H1 (cell line): ENCODE measurements at regions not wholly inside any gene's neighbourhood (a gene's known extent, or its start where the extent isn't known, plus 50 kb on each side); places are given as distances from the start of the nearest gene placed in this dataset.

Source experiments
- CTCF ChIA-PET: fragments of 300-600 bp; sonication (Branson Sonifier 250); formaldehyde crosslinking; loops from one replicate; lab custom pipeline; 2021; ENCODE audit not compliant: partially characterized antibody; lab: Charles Lee
- POLR2A ChIA-PET: fragments of 300-600 bp; sonication (Branson Sonifier 250); formaldehyde crosslinking; loops from one replicate; lab custom pipeline; 2021; ENCODE audit warnings: inconsistent platforms; ENCODE audit not compliant: partially characterized antibody; lab: Charles Lee
- DNase-seq, 2 experiments: peaks; one replicate each; pipeline versions ENCODE4 v3.0.0 to v3.0.0-alpha.2; 2010 to 2022; ENCODE audit warnings: low spot score in 2 of 2, low read depth in 1 of 2, mixed read lengths in 1 of 2
- FAIRE-seq: peaks from 2 replicates; lab custom pipeline; 2011; peaks lifted over from hg19 to GRCh38; lab: Jason Lieb, UNC
- H2AFZ ChIP-seq: 2 replicates; pipeline ENCODE4 v1.8.1; 2012; ENCODE audit warnings: low read length, inconsistent platforms
- H2AK5ac ChIP-seq: 2 replicates; pipeline ENCODE4 v1.6.1; 2013; ENCODE audit warnings: low read depth, low read length
- H2BK120ac ChIP-seq: replicated peaks from 2 replicates; pipeline ENCODE3; 2013; ENCODE audit warnings: low read depth, low read length, inconsistent platforms
- H2BK12ac ChIP-seq: 2 replicates; pipeline ENCODE4 v1.6.1; 2013; ENCODE audit warnings: low read depth, low read length
- H2BK15ac ChIP-seq: 2 replicates; pipeline ENCODE4 v1.6.1; 2013; ENCODE audit warnings: low read length
- H2BK20ac ChIP-seq: 2 replicates; pipeline ENCODE4 v1.6.1; 2013; ENCODE audit warnings: low read length
- H2BK5ac ChIP-seq: 2 replicates; pipeline ENCODE4 v1.6.1; 2013; ENCODE audit warnings: low read depth, low read length
- H3K14ac ChIP-seq: 2 replicates; pipeline ENCODE4 v1.6.1; 2013; ENCODE audit warnings: inconsistent platforms; ENCODE audit not compliant: insufficient read length
- H3K18ac ChIP-seq: 2 replicates; pipeline ENCODE4 v1.6.1; 2013; ENCODE audit warnings: low read length; ENCODE audit errors: extremely low read depth
- H3K23ac ChIP-seq: 2 replicates; pipeline ENCODE4 v1.6.1; 2013; ENCODE audit warnings: inconsistent platforms; ENCODE audit not compliant: insufficient read length
- H3K23me2 ChIP-seq: 2 replicates; pipeline ENCODE4 v1.6.1; 2013; ENCODE audit warnings: low read depth, low read length
- H3K27ac ChIP-seq: 2 replicates; pipeline ENCODE4 v1.6.1; 2011; ENCODE audit warnings: low read depth, low read length, inconsistent platforms
- H3K27me3 ChIP-seq, 4 experiments: replicated peaks in 1 of 4; 1 replicate in 1 of 4; 2 replicates in 3 of 4; pipeline versions ENCODE4 v1.6.1 to v1.8.1; 2011 to 2013; ENCODE audit warnings: low read length in 3 of 4, mild to moderate bottlenecking in 3 of 4, inconsistent platforms in 2 of 4, mixed read lengths in 2 of 4, moderate library complexity in 1 of 4; ENCODE audit not compliant: control insufficient read depth in 3 of 4, insufficient read depth in 3 of 4; ENCODE audit errors: extremely low read depth in 1 of 4
- H3K36me3 ChIP-seq, 4 experiments: 2 replicates each; pipeline versions ENCODE4 v1.6.1 to v1.8.1; 2011 to 2013; ENCODE audit warnings: mild to moderate bottlenecking in 4 of 4, low read length in 3 of 4, moderate library complexity in 2 of 4, control low read depth in 1 of 4, inconsistent platforms in 1 of 4; ENCODE audit not compliant: insufficient read depth in 4 of 4, control insufficient read depth in 2 of 4
- H3K4ac ChIP-seq: replicated peaks from 2 replicates; pipeline ENCODE3; 2013; ENCODE audit warnings: low read length, low read depth, mixed read lengths, inconsistent platforms; ENCODE audit not compliant: insufficient read length
- H3K4me1 ChIP-seq, 4 experiments: replicated peaks in 1 of 4; 1 replicate in 1 of 4; 2 replicates in 3 of 4; pipeline versions ENCODE4 v1.6.1 to v1.8.1; 2011 to 2013; ENCODE audit warnings: low read length in 3 of 4, inconsistent platforms in 2 of 4, mixed read lengths in 1 of 4; ENCODE audit not compliant: insufficient read depth in 4 of 4, control insufficient read depth in 3 of 4
- H3K4me2 ChIP-seq, 2 experiments: 2 replicates each; pipeline versions ENCODE4 v1.6.1 to v1.8.1; 2011 to 2013; ENCODE audit warnings: low read depth in 2 of 2, low read length in 2 of 2, control low read depth in 1 of 2, inconsistent platforms in 1 of 2, mild to moderate bottlenecking in 1 of 2; ENCODE audit not compliant: insufficient read depth in 1 of 2
- H3K4me3 ChIP-seq, 4 experiments: fragments of 200-600, 300-600 bp in 1 of 4; sonication (generic), shearing (Covaris generic), sonication (Bioruptor Twin) in 1 of 4; 2 replicates each; pipeline versions ENCODE4 v1.5.1 to v1.8.1; 2011 to 2016; ENCODE audit warnings: low read length in 4 of 4, low read depth in 3 of 4, control low read depth in 2 of 4, inconsistent platforms in 2 of 4, mild to moderate bottlenecking in 2 of 4, mixed read lengths in 1 of 4, moderate library complexity in 1 of 4; ENCODE audit not compliant: insufficient read depth in 2 of 4; ENCODE audit errors: extremely low read depth in 1 of 4
- H3K56ac ChIP-seq: replicated peaks from 2 replicates; pipeline ENCODE3; 2013; ENCODE audit warnings: low read depth, mild to moderate bottlenecking, mixed read lengths, low read length, inconsistent platforms; ENCODE audit not compliant: insufficient read length
- H3K79me1 ChIP-seq: 2 replicates; pipeline ENCODE4 v1.6.1; 2013; ENCODE audit warnings: low read depth, low read length, control low read depth
- H3K79me2 ChIP-seq, 2 experiments: 2 replicates each; pipeline versions ENCODE4 v1.6.1 to v1.8.1; 2012 to 2013; ENCODE audit warnings: low read length in 2 of 2, mild to moderate bottlenecking in 2 of 2, inconsistent platforms in 1 of 2; ENCODE audit not compliant: insufficient read depth in 2 of 2, control insufficient read depth in 1 of 2
- H3K9ac ChIP-seq, 4 experiments: replicated peaks in 1 of 4; 1 replicate in 1 of 4; 2 replicates in 3 of 4; pipeline versions ENCODE4 v1.6.1 to v1.8.1; 2011 to 2013; ENCODE audit warnings: low read depth in 3 of 4, low read length in 3 of 4, control low read depth in 2 of 4, mild to moderate bottlenecking in 2 of 4, moderate library complexity in 2 of 4, inconsistent platforms in 1 of 4; ENCODE audit errors: extremely low read depth in 1 of 4
- H3K9me3 ChIP-seq, 2 experiments: 2 replicates each; pipeline versions ENCODE4 v1.6.1 to v1.8.1; 2012 to 2013; ENCODE audit warnings: mild to moderate bottlenecking in 2 of 2, moderate library complexity in 2 of 2, control low read depth in 1 of 2, inconsistent platforms in 1 of 2, low read depth in 1 of 2, low read length in 1 of 2, mixed read lengths in 1 of 2; ENCODE audit not compliant: insufficient read depth in 2 of 2
- H4K20me1 ChIP-seq, 2 experiments: replicated peaks in 1 of 2; 2 replicates each; pipeline versions ENCODE3 to v1.8.1; 2011 to 2013; ENCODE audit warnings: inconsistent platforms in 2 of 2, low read length in 2 of 2, mild to moderate bottlenecking in 1 of 2; ENCODE audit not compliant: insufficient read depth in 2 of 2, control insufficient read depth in 1 of 2
- H4K5ac ChIP-seq: 2 replicates; pipeline ENCODE4 v1.6.1; 2013; ENCODE audit warnings: low read length, low read depth, mixed read lengths, inconsistent platforms; ENCODE audit not compliant: insufficient read length
- H4K8ac ChIP-seq: 2 replicates; pipeline ENCODE4 v1.8.0; 2013; ENCODE audit warnings: mild to moderate bottlenecking, moderate library complexity, low read length, inconsistent platforms; ENCODE audit not compliant: insufficient read depth; ENCODE audit errors: extremely low read depth
- H4K91ac ChIP-seq: replicated peaks from 2 replicates; pipeline ENCODE3; 2013; ENCODE audit warnings: low read length, mixed read lengths, inconsistent platforms; ENCODE audit not compliant: insufficient read length
- ATF3 ChIP-seq: IDR thresholded peaks from 2 replicates; pipeline ENCODE4 v1.6.1; 2011; ENCODE audit warnings: low read depth, mild to moderate bottlenecking, low read length; ENCODE audit not compliant: insufficient read depth
- BRCA1 ChIP-seq: IDR thresholded peaks from 2 replicates; pipeline ENCODE4 v1.6.1; 2012; ENCODE audit warnings: low read depth, low read length, improper control_type of control experiment
- CREB1 ChIP-seq: IDR thresholded peaks from 2 replicates; pipeline ENCODE4 v1.6.1; 2012; ENCODE audit warnings: inconsistent platforms
- EZH2 ChIP-seq: fragments of 200-600 bp; sonication (generic); IDR thresholded peaks from 2 replicates; pipeline ENCODE4 v1.7.1; 2012; ENCODE audit warnings: low read depth, mild to moderate bottlenecking, moderate library complexity, low read length, inconsistent platforms; ENCODE audit not compliant: severe bottlenecking
- FOSL1 ChIP-seq: IDR thresholded peaks from 2 replicates; pipeline ENCODE4 v1.6.1; 2011; ENCODE audit warnings: mild to moderate bottlenecking, low read depth, low read length, moderate library complexity; ENCODE audit not compliant: insufficient read depth
- HDAC2 ChIP-seq, 2 experiments: fragments of 300-600 bp in 1 of 2; sonication (generic) in 1 of 2; IDR thresholded peaks; 2 replicates each; pipeline ENCODE4 v1.6.1; 2011 to 2012; ENCODE audit warnings: low read depth in 2 of 2, low read length in 2 of 2, mild to moderate bottlenecking in 2 of 2, moderate library complexity in 2 of 2, borderline replicate concordance in 1 of 2, inconsistent platforms in 1 of 2
- MAFK ChIP-seq: IDR thresholded peaks from 2 replicates; pipeline ENCODE4 v1.6.1; 2012; ENCODE audit warnings: low read depth, mild to moderate bottlenecking, improper control_type of control experiment, low read length
- PHF8 ChIP-seq: fragments of 200-600 bp; sonication (generic); conservative IDR thresholded peaks from 2 replicates; pipeline ENCODE4 v1.7.1; 2012; ENCODE audit warnings: low read depth, mild to moderate bottlenecking, inconsistent platforms, low read length, moderate library complexity
- POU5F1 ChIP-seq: IDR thresholded peaks from 2 replicates; pipeline ENCODE4 v1.6.1; 2011; ENCODE audit warnings: low read depth, mild to moderate bottlenecking, low read length, moderate library complexity
- RBBP5 ChIP-seq: IDR thresholded peaks from 2 replicates; pipeline ENCODE4 v1.7.1; 2012; ENCODE audit warnings: low read depth, mild to moderate bottlenecking, inconsistent platforms, low read length, moderate library complexity, borderline replicate concordance
- SIRT6 ChIP-seq: IDR thresholded peaks from one replicate; pipeline ENCODE4 v1.7.1; 2012; ENCODE audit warnings: low read length, inconsistent platforms
- SIX5 ChIP-seq: IDR thresholded peaks from 2 replicates; pipeline ENCODE4 v1.6.1; 2011; ENCODE audit warnings: mild to moderate bottlenecking, low read depth, low read length
- TAF1 ChIP-seq: IDR thresholded peaks from 2 replicates; pipeline ENCODE4 v1.6.1; 2011; ENCODE audit warnings: mild to moderate bottlenecking, low read depth, low read length
- TEAD4 ChIP-seq: IDR thresholded peaks from 2 replicates; pipeline ENCODE4 v1.6.1; 2012; ENCODE audit warnings: low read depth, low read length, inconsistent platforms, mixed read lengths
- WGBS, 2 experiments: shearing (Covaris generic) in 1 of 2; methylation state at CpG; one replicate each; pipeline versions ENCODE4 v1.1.6 to v1.1.7; 2013 to 2015; ENCODE audit warnings: low lambda C conversion rate in 2 of 2, mixed read lengths in 2 of 2, inconsistent platforms in 1 of 2, low coverage in 1 of 2, missing lambda C conversion rate in 1 of 2; ENCODE audit not compliant: insufficient replicate concordance in 2 of 2, insufficient coverage in 1 of 2, insufficient read length in 1 of 2; ENCODE audit errors: extremely low coverage in 1 of 2, missing lambda C conversion rate in 1 of 2; 5-methylcytosine and 5-hydroxymethylcytosine counted together

GRCh38 chr3:74129056-74129455 lies 485.4 kb downstream of the CNTN3 start:
- DNase-seq (no peak), FAIRE-seq (no peak)
- no peak overlapping the region for H3K14ac ChIP-seq
- H4K5ac ChIP-seq: no peak overlapping the region
- no peak overlapping the region for H3K18ac ChIP-seq
- H3K4me1 ChIP-seq: no peaks in the 10 kb centered on the region
- no peak overlapping the region for H3K9ac ChIP-seq
- H2BK12ac ChIP-seq: no peak overlapping the region
- H3K4me3 ChIP-seq: no peak overlapping the region
- H2AFZ ChIP-seq: no peak overlapping the region
- no peak overlapping the region for H2BK120ac ChIP-seq
- H3K23ac ChIP-seq: no peak overlapping the region
- H3K4me2 ChIP-seq: no peak overlapping the region
- no peaks in the 10 kb centered on the region for H3K79me1 ChIP-seq
- no peaks in the 10 kb centered on the region for H3K23me2 ChIP-seq
- TF ChIP-seq SIX5 (no peak), RBBP5 (no peak), SIRT6 (no peak), CREB1 (no peak), FOSL1 (no peak), TEAD4 (no peak), MAFK (no peak), ATF3 (no peak), EZH2 (no peak), BRCA1 (no peak), POU5F1 (no peak), HDAC2 (IDR thresholded peaks at IDR 0.05; ENCODE audit: borderline replicate concordance in 1 of 2, low read depth in 2 of 2, low read length in 2 of 2) (no peak), PHF8 (no peak), TAF1 (no peak)
- TF ChIP-seq, all 59 proteins: peak for 0
- no peaks in the 10 kb centered on the region for H3K9me3 ChIP-seq
- ChIA-PET POLR2A (no interaction called here), CTCF (interaction anchor here (0.8 to 1.7 kb wide), 3 partner anchors 10 to 139 kb away, joined by 3 to 6 read pairs (median 3); no protein-coding TSS in a partner anchor)
- WGBS, 2 experiments: 100% methylated on average over 1 of the region's 1 CpG; no CpG with 5 or more reads in 1 of the 2 experiments
- no peaks in the 10 kb centered on the region for H3K36me3 ChIP-seq
- H2BK20ac ChIP-seq: no peak overlapping the region
- H3K4ac ChIP-seq: no peak overlapping the region
- H3K27me3 ChIP-seq: no peaks in the 10 kb centered on the region
- H4K20me1 ChIP-seq: no peaks in the 10 kb centered on the region
- H4K8ac ChIP-seq: no peak overlapping the region
- H3K79me2 ChIP-seq: no peaks in the 10 kb centered on the region
- no peak overlapping the region for H3K27ac ChIP-seq
- no peak overlapping the region for H2BK5ac ChIP-seq
- no peak overlapping the region for H4K91ac ChIP-seq
- no peak overlapping the region for H3K56ac ChIP-seq
- H2BK15ac ChIP-seq: no peak overlapping the region
- H2AK5ac ChIP-seq: no peak overlapping the region
